Natural killer cell (primary cell): ENCODE measurements at regions not wholly inside any gene's neighbourhood (a gene's known extent, or its start where the extent isn't known, plus 50 kb on each side); places are given as distances from the start of the nearest gene placed in this dataset.

Source experiments
- ATAC-seq, 3 donors: fragments of 150-1000 bp in 2 of 3; fragments of 200-7000 bp in 1 of 3; cut with Tn5 transposase; 1 replicate in 1 of 3; 2 replicates in 2 of 3; pipeline ENCODE4 v1.10.0; 2021; ENCODE audit warnings: mild to moderate bottlenecking in 2 of 3, moderate library complexity in 2 of 3
- DNase-seq, 2 donors: peaks; one replicate each; pipeline versions ENCODE4 v3.0.0 to v3.0.0-alpha.2; 2013 to 2021; ENCODE audit warnings: mixed read lengths in 1 of 2
- H3K27ac ChIP-seq: one replicate; pipeline ENCODE4 v1.5.1; 2013; ENCODE audit warnings: mild to moderate bottlenecking, low read length
- H3K27me3 ChIP-seq: one replicate; pipeline ENCODE4 v1.6.1; 2013; ENCODE audit warnings: low read length; ENCODE audit not compliant: control insufficient read depth, insufficient read depth
- H3K36me3 ChIP-seq: one replicate; pipeline ENCODE4 v1.6.1; 2013; ENCODE audit warnings: low read length; ENCODE audit not compliant: control insufficient read depth, insufficient read depth
- H3K4me1 ChIP-seq: one replicate; pipeline ENCODE4 v1.6.1; 2013; ENCODE audit warnings: low read length; ENCODE audit not compliant: control insufficient read depth, insufficient read depth
- H3K4me3 ChIP-seq: one replicate; pipeline ENCODE4 v1.5.1; 2013; ENCODE audit warnings: low read length
- H3K9me3 ChIP-seq: one replicate; pipeline ENCODE4 v1.6.1; 2013; ENCODE audit warnings: low read length; ENCODE audit not compliant: control insufficient read depth, insufficient read depth
- H3K27ac Mint-ChIP-seq, 2 donors: one replicate each; pipeline ENCODE4 v1.8.0; 2022; ENCODE audit warnings: mild to moderate bottlenecking in 2 of 2, mixed read lengths in 2 of 2, moderate library complexity in 1 of 2
- H3K27me3 Mint-ChIP-seq, 2 donors: one replicate each; pipeline ENCODE4 v1.8.0; 2022; ENCODE audit warnings: low read depth in 2 of 2, mixed read lengths in 2 of 2
- H3K36me3 Mint-ChIP-seq: one replicate; pipeline ENCODE4 v1.8.0; 2022; ENCODE audit warnings: mixed read lengths
- H3K4me1 Mint-ChIP-seq, 2 donors: one replicate each; pipeline ENCODE4 v1.8.0; 2022; ENCODE audit warnings: mixed read lengths in 2 of 2
- H3K4me3 Mint-ChIP-seq: one replicate; pipeline ENCODE4 v1.8.0; 2022; ENCODE audit warnings: mild to moderate bottlenecking, moderate library complexity, mixed read lengths
- H3K9me3 Mint-ChIP-seq, 2 donors: one replicate each; pipeline ENCODE4 v1.8.0; 2022; ENCODE audit warnings: mixed read lengths in 2 of 2
- WGBS: methylation state at CpG from one replicate; pipeline ENCODE4 v1.1.7; 2013; ENCODE audit warnings: missing lambda C conversion rate; ENCODE audit not compliant: insufficient coverage; 5-methylcytosine and 5-hydroxymethylcytosine counted together
- intact Hi-C: fragments of 100-400 bp; cut with micrococcal nuclease; formaldehyde crosslinking; loops from one replicate; pipeline ENCODE4 v1.14.2; 2022
- TF ChIP-seq, protein P1 (sequence below): fragments of 200-600 bp; IDR thresholded peaks from one replicate; pipeline ENCODE4 v1.8.0; 2022; ENCODE audit warnings: antibody characterized with exemption

DNA sequence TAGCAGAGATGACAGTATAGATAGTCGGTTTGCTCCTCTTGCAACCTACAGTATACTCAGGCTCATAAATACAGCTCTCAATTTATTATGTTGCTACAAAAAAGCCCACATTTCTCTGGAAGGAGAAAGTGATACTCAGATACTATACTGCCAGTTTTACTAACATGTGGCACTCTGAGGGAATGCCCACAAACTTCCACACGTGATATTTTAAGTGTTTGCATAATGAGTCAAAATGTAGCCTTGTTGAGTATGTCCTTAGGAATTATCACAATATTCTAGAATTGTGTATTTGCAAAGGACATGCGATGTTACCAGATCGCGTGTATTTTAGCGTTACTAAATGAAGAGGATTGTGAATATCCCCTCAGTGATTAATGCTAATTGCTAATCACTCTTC is 929.1 kb downstream of the STIM2 start:
- no peak overlapping the region for H3K27ac ChIP-seq
- H3K27me3 Mint-ChIP-seq: no peaks in the 10 kb centered on the region
- no peak overlapping the region for H3K4me3 Mint-ChIP-seq
- DNase-seq (no peak), ATAC-seq (no peak)
- TF ChIP-seq, protein P1, sequence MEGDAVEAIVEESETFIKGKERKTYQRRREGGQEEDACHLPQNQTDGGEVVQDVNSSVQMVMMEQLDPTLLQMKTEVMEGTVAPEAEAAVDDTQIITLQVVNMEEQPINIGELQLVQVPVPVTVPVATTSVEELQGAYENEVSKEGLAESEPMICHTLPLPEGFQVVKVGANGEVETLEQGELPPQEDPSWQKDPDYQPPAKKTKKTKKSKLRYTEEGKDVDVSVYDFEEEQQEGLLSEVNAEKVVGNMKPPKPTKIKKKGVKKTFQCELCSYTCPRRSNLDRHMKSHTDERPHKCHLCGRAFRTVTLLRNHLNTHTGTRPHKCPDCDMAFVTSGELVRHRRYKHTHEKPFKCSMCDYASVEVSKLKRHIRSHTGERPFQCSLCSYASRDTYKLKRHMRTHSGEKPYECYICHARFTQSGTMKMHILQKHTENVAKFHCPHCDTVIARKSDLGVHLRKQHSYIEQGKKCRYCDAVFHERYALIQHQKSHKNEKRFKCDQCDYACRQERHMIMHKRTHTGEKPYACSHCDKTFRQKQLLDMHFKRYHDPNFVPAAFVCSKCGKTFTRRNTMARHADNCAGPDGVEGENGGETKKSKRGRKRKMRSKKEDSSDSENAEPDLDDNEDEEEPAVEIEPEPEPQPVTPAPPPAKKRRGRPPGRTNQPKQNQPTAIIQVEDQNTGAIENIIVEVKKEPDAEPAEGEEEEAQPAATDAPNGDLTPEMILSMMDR: no peak
- H3K9me3 Mint-ChIP-seq: peaks cover 3 to 8% of the 10 kb centered on the region in 2 donors
- no peaks in the 10 kb centered on the region for H3K36me3 Mint-ChIP-seq
- WGBS: 90% methylated on average over 6 of the region's 6 CpGs
- H3K9me3 ChIP-seq: no peaks in the 10 kb centered on the region
- intact Hi-C loops: no loop called here
- H3K27me3 ChIP-seq: no peaks in the 10 kb centered on the region
- H3K4me3 ChIP-seq: no peak overlapping the region
- H3K36me3 ChIP-seq: no peaks in the 10 kb centered on the region
- no peaks in the 10 kb centered on the region for H3K4me1 Mint-ChIP-seq
- H3K27ac Mint-ChIP-seq: no peak overlapping the region
- no peaks in the 10 kb centered on the region for H3K4me1 ChIP-seq

DNA sequence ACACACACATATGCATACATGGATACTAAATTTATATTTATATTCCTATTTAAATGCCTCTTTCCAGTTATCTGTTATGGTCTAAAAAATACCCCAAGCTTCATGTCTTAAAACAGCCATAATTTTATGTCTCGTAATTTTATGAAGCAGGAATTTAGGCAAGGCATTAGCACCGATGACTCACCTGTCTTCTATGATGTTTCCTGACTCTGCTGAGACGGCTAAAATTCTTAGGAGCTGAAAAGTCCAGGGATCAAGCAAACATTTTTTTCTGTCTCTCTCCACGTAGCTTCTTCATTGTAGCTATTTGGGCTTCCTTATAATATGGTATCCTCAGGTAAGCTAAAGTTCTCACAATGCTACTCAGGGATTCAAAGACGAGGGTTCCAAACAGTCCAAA is 930.3 kb downstream of the STIM2 start:
- TF ChIP-seq, protein P1: no peak
- no peak for DNase-seq
- Mint-ChIP-seq H3K27me3 (no peaks in the 10 kb centered on the region), H3K27ac (no peak overlapping the region), H3K4me3 (no peak overlapping the region), H3K36me3 (no peaks in the 10 kb centered on the region), H3K9me3 (peaks cover 5 to 8% of the 10 kb centered on the region in 2 donors), H3K4me1 (no peaks in the 10 kb centered on the region)
- WGBS: 78% methylated on average over 4 of the region's 5 CpGs
- H3K4me3 ChIP-seq: no peak overlapping the region
- ATAC-seq: no peak
- H3K36me3 ChIP-seq: no peaks in the 10 kb centered on the region
- no peak overlapping the region for H3K27ac ChIP-seq
- H3K4me1 ChIP-seq: no peaks in the 10 kb centered on the region
- H3K9me3 ChIP-seq: no peaks in the 10 kb centered on the region
- intact Hi-C loops: no loop called here
- no peaks in the 10 kb centered on the region for H3K27me3 ChIP-seq

DNA sequence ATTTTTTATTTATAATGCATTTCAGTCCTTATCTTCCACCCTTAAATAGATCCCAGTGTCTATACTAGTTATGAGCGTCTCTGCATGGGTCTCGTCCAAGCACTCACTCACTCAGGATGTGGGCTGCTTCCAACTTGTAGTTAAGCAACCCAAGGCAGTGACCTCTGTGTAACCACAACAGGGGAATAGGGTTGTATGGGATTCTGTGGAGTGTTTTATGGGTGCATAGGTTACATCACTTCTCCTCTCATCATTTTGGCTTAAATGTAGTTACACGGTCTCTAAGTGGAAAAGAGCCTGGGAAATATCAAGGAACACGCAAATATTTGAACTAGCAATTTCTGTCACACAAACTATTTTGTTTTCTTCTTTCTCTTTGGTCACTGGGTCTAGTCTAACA is 931.0 kb downstream of the STIM2 start:
- H3K9me3 ChIP-seq: no peaks in the 10 kb centered on the region
- H3K36me3 Mint-ChIP-seq: no peaks in the 10 kb centered on the region
- ATAC-seq (no peak), DNase-seq (no peak)
- intact Hi-C loops: no loop called here
- H3K4me3 Mint-ChIP-seq: no peak overlapping the region
- peaks cover 5 to 8% of the 10 kb centered on the region in 2 donors for H3K9me3 Mint-ChIP-seq
- no peaks in the 10 kb centered on the region for H3K4me1 Mint-ChIP-seq
- H3K4me1 ChIP-seq: no peaks in the 10 kb centered on the region
- no peak overlapping the region for H3K4me3 ChIP-seq
- 75% methylated on average over 4 of the region's 4 CpGs for WGBS
- no peaks in the 10 kb centered on the region for H3K27me3 Mint-ChIP-seq
- H3K36me3 ChIP-seq: no peaks in the 10 kb centered on the region
- no peak overlapping the region for H3K27ac ChIP-seq
- no peak overlapping the region for H3K27ac Mint-ChIP-seq
- TF ChIP-seq, protein P1: no peak
- H3K27me3 ChIP-seq: no peaks in the 10 kb centered on the region

DNA sequence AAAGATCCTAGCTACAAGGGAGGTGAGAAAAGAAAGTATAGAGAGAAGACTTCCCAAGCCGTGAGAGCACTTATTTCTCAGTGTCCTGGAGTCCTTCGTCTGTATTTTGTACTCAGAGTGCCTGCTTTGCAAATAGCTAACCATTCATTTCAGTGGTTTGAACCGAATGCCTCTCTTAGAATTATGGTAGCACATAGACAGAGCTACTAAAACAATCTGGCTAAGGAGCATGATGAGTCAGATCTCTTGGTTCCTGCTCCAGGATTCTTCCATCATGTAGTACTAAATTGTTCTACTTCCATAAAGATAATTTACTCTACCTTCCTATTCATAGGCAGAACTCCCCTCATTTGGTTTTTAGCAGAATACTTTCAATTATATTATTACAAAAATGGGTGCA is 946.6 kb downstream of the STIM2 start:
- H3K9me3 ChIP-seq: peaks cover 5% of the 10 kb centered on the region
- H3K4me3 ChIP-seq: no peak overlapping the region
- Mint-ChIP-seq H3K4me1 (no peaks in the 10 kb centered on the region), H3K9me3 (peaks cover 10 to 21% of the 10 kb centered on the region in 2 donors), H3K27ac (no peak overlapping the region), H3K27me3 (no peaks in the 10 kb centered on the region), H3K36me3 (no peaks in the 10 kb centered on the region), H3K4me3 (no peak overlapping the region)
- no peaks in the 10 kb centered on the region for H3K36me3 ChIP-seq
- no peak for DNase-seq
- WGBS: 79% methylated on average over 3 of the region's 3 CpGs
- intact Hi-C loops: no loop called here
- ATAC-seq: no peak
- no peaks in the 10 kb centered on the region for H3K27me3 ChIP-seq
- TF ChIP-seq, protein P1: no peak
- H3K27ac ChIP-seq: no peak overlapping the region
- H3K4me1 ChIP-seq: no peaks in the 10 kb centered on the region
